Testis (tissue), 2 donors: ENCODE measurements at regions not wholly inside any gene's neighbourhood (a gene's known extent, or its start where the extent isn't known, plus 50 kb on each side); places are given as distances from the start of the nearest gene placed in this dataset.

Experiments
- POLR2A ChIP-seq: fragments of 450-650 bp; IDR thresholded peaks from one replicate; pipeline ENCODE4 v1.6.1; 2017; ENCODE audit warnings: antibody characterized with exemption, mild to moderate bottlenecking, moderate library complexity
- TF ChIP-seq, protein P1 (sequence below), 3 experiments: fragments of 450-650 bp in 2 of 3; fragments of 200-600 bp in 1 of 3; sonication (generic) in 1 of 3; IDR thresholded peaks; one replicate each; pipeline ENCODE4 v1.5.1; 2016 to 2019; ENCODE audit warnings: antibody characterized with exemption in 3 of 3, mild to moderate bottlenecking in 2 of 3, moderate library complexity in 1 of 3

DNA sequence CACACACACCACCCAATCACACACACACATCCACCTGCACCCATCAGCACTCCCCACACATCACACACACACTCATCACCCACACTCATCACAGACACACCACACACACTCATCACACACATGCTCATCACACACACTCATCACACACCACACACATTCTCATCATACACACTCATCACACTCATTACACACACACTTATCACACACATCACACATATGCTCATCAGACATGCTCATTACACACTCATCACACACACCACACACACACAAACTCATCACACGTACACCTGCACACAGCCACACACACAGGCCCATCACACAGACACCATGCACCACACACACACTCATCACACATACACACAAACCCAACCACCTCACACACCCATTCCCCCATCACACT lies 107.5 kb upstream of the C14orf180 start:
- TF ChIP-seq, protein P1, sequence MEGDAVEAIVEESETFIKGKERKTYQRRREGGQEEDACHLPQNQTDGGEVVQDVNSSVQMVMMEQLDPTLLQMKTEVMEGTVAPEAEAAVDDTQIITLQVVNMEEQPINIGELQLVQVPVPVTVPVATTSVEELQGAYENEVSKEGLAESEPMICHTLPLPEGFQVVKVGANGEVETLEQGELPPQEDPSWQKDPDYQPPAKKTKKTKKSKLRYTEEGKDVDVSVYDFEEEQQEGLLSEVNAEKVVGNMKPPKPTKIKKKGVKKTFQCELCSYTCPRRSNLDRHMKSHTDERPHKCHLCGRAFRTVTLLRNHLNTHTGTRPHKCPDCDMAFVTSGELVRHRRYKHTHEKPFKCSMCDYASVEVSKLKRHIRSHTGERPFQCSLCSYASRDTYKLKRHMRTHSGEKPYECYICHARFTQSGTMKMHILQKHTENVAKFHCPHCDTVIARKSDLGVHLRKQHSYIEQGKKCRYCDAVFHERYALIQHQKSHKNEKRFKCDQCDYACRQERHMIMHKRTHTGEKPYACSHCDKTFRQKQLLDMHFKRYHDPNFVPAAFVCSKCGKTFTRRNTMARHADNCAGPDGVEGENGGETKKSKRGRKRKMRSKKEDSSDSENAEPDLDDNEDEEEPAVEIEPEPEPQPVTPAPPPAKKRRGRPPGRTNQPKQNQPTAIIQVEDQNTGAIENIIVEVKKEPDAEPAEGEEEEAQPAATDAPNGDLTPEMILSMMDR (IDR thresholded peaks at IDR 0.05) = no peak
- TF ChIP-seq POLR2A = no peak
